LNCAP (cell line): ENCODE measurements at regions not wholly inside any gene's neighbourhood (a gene's known extent, or its start where the extent isn't known, plus 50 kb on each side); places are given as distances from the start of the nearest gene placed in this dataset.

Experiments
- TF ChIP-seq, protein P1 (sequence below): fragments of 450-650 bp; IDR thresholded peaks from 2 replicates; pipeline ENCODE4 v1.5.1; 2017; ENCODE audit warnings: mild to moderate bottlenecking

DNA sequence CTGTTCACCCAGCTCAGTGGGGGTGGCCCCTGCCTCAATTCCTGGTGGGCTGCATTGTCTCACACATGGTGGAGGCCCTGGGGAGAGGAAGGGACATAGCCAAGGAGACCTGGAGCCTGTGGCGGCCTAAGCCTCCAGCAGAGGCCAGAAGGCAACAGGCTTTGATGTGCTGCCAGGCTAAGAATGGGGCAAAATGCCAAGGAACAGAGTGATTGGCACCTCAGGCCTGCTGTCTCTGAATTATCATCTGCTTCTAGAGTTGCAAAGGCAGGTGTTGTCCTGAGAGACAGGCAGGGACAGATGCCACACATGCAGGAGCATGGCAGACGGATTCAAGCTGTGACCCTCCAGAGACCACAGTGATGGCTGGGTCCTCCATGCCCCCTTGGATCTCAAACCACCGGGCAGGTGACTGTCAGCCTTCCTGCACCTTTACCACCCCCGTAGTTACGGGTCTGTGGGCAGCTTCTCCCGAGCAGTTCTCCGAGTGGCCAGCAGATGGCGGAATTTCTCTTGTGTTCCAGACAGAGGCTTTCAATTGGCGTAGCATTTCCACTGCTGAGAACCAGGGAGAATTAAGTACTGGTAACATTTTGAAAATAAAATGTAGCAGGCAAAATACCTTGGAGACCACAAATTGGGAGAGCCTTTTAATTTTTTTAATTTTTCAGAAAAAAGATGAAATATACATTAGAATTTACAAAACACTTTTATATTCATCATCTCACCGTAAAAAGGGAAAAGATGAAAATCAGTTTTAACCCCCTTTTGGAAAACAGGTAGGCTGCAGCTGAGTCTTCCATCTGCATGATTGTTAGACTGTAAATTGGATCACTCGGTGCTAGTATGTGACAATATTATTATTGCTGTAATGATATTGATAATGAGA, 525.5 kb upstream of the CFAP20DC start:
- TF ChIP-seq, protein P1, sequence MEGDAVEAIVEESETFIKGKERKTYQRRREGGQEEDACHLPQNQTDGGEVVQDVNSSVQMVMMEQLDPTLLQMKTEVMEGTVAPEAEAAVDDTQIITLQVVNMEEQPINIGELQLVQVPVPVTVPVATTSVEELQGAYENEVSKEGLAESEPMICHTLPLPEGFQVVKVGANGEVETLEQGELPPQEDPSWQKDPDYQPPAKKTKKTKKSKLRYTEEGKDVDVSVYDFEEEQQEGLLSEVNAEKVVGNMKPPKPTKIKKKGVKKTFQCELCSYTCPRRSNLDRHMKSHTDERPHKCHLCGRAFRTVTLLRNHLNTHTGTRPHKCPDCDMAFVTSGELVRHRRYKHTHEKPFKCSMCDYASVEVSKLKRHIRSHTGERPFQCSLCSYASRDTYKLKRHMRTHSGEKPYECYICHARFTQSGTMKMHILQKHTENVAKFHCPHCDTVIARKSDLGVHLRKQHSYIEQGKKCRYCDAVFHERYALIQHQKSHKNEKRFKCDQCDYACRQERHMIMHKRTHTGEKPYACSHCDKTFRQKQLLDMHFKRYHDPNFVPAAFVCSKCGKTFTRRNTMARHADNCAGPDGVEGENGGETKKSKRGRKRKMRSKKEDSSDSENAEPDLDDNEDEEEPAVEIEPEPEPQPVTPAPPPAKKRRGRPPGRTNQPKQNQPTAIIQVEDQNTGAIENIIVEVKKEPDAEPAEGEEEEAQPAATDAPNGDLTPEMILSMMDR, result peak; percentile 94

DNA sequence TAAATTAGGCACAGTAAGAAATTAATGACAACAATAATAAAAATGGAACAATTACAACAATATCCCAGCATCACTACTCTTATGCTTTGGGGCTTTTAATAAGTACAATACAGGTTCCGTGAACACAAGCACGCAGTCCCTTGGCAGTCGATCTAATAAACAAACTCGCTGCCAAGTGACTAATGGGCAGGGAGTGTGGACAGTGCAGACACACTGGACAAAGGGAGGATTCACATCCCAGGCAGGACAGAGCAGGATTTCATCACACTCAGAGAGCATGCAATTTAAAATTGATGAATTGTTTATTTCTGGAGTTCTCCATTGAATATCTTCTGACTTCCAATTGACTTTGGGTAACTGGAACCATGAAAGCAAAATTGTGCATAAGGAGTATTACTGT, 524.1 kb upstream of the CFAP20DC start:
- TF ChIP-seq, protein P1, result no peak

DNA sequence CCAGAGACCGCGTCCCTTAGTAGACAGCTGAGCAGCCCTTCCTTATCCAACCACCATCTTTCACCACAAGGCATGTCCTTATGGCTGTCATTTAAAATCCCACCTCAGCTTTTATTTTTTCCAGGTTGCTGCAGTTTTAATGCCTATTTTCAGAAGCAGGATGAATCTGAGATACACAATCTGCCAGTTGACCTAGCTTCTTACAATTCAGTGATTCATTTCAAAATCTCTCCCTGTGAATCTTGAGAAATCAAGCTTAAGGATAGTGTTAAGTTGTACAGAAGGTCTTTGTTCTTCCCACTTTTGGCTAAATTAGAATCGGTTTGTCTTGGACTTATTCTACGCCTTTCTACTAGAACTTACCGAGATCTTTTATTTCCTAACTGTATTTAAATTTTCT, 522.3 kb upstream of the CFAP20DC start:
- TF ChIP-seq, protein P1, result no peak

DNA sequence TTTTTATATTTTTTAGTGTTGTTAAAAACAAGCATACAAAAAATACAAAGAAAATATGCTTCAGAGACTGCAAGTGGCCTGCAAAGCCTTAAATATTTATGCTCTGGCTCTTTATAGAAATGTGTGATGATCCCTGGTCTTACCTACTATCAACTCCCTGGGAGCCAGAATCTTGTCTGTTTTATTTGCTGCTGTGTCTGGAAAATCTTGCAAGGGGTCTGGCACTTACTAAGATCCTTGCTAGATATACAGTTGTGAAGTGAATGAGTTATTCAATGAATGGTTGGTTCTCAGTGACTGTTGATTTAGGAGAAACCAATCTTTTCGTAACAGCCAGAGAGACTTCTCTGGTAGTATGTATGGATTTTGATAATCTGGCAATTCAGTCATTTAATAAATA, 521.0 kb upstream of the CFAP20DC start:
- TF ChIP-seq, protein P1, result no peak

DNA sequence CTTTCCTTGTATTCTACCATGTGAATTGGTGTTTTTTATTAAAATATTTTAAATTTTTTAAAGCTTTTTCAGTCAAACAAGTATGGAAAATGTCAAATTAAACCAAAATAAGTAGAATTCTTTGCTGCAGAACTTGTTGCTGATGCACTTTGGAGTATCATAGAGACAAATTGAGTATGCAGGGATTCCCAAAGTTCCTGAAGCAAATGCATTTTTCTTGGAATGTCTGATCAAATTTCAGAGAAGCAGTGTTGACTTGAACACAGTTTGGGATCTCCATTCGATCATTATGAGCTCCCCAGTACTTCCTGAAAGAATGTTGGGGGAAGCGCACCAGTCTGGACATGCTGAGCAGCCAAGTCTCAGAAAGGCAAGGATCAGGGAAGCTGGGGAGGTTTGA, 517.8 kb upstream of the CFAP20DC start:
- TF ChIP-seq, protein P1, result no peak

DNA sequence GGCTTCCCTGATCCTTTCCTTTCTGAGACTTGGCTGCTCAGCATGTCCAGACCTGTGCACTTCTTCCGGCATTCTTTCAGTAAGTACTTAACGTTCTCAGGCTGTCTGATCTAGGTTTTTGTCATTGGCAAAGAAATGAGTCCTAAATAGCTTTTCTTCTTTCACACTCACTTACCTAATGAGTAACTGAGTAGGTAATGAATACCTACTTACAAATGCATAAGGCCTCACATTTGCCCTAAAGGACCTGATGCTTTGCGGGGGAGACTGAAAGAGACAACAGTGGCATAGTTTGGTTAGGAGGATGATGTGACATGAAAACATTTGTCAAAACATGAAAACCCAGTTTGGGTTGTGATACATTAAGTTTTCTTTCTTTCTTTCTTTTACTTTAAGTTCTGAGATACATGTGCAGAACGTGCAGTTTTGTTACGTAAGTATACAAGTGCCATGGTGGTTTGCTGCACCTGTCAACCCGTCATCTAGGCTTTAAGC, 516.7 kb upstream of the CFAP20DC start:
- TF ChIP-seq, protein P1, result no peak

DNA sequence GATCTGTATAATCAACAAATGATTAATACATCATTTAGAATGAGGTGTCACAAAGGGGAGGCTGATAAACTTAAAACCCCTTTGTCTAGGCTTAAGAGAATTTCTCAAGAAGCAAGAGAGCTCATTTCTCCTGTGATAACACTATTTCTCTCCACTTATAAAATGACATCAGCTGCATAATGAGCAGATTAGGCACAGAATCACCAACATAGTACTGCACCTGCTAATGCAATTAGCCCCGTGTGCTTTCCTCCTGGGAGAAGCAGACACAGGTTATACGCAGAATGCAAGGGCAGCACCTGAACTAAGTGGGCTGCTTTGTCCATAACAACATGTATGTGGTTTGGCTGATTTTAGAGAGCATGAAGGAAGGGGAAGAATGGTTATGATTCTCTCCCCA, 515.3 kb upstream of the CFAP20DC start:
- TF ChIP-seq, protein P1, result no peak
